Globus pallidus (tissue), 1 donor: ENCODE measurements at regions not wholly inside any gene's neighbourhood (a gene's known extent, or its start where the extent isn't known, plus 50 kb on each side); places are given as distances from the start of the nearest gene placed in this dataset.
"Not testable (repeated sequence)": the region's sequence is repeated elsewhere in the genome, so short reads cannot be mapped to it uniquely, and the experiment has no call there.

ENCODE experiments used
- DNase-seq: peaks from one replicate; pipeline ENCODE4 v3.0.0-alpha.2; 2015; ENCODE audit warnings: low spot score

DNA sequence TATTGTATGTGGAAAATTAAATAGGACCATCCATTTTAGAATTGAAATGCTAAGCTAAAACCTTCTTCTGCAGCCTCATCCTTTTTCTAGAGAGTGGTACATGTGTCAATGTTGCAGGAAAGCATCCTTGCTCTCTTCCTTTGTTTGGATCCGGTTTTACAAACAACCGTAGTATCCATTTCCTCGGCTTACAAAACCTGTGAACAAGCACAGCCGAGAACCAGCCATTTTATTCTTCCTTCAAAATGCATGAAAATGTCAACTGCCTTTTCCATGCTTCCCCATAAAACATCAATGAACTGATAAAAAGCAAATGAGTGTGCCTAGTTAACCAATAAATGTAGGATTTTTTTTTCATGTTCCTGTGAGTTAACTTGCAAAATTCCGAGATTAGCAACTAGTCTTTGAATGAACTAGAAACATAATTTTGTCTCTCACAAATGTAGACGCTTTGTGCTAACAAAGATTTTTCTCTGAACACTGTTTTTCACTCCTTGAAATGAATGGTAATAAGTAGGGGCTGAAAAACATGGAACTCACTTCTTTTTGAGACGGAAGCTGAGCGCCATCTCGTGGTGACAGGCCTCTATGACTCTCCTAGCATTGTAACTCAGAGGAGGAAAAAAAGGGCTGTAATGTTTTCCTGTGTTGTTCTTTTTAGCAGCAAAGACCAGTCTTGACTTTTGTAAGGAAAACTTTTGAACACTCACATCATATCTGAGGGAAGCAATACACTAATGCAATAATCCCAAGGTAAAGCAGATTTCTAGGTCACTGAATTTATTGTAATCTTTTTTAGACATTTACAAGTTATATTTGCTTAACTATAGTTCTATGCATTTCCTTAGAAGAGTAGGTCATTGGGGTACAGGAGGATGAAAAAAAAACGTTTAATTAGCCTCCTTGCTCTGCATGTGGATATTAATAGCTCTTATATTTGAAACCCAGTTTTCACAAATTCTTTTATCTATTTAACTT lies 157.4 kb upstream of the FOXG1 start:
- DNase-seq = peak; percentile 91

GRCh38 chr14:28612414-28612813 lies 154.2 kb upstream of the FOXG1 start:
- no peak for DNase-seq

GRCh38 chr14:28613532-28613931 lies 153.1 kb upstream of the FOXG1 start:
- no peak for DNase-seq

DNA sequence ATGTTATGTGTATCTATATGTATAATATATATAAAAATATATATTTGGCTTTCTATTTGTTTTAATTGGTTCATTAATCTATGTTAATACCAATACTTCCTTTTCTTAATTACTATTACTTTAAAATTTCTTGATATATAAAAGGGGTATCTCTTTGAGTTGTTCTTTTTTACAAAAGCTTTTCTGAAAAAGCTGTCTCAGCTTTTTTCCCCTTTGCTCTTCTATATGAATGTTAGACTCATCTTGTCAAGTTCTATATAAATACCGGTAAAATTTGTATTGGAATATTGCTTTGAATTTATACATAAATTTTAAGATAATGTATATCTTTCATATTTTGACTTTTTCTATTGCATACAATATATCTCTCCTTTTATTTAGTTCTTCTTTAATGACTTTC lies 139.8 kb upstream of the FOXG1 start:
- no peak for DNase-seq

DNA sequence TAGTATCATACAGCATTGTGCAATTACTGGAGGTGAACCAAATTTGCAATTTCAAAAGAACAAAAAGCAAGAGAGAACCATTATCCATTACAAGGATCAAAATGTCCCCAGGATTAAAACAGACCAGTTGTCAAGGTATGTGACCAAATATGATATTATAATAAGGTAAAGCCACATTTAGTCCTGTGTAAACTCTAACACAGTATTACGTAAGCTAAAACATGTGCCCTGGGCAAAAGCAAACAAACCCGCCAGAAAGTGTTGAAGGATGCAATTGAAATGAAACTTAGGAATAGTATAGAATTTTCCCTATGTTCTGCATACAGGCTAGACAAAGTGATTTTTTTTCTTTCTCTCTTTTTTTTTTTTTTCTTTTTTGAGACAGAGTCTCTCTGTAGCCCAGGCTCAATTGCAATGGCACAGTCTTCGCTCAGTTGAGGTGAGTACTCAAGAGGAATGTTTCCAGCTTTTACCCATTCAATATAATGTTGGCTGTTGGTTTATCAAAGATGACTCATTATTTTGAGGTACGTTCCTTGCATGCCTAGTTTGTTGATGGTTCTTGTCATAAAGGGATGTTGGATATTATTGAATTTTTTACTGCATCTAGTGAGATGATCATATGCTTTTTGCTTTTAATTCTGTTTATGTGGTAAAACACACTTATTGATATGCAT lies 137.1 kb upstream of the FOXG1 start:
- no peak for DNase-seq

GRCh38 chr14:28630100-28630499 lies 136.5 kb upstream of the FOXG1 start:
- DNase-seq = peak; percentile 64

- DNase-seq = peak; percentile 41
Observed at GRCh38 chr14:28635387-28635786, 131.2 kb upstream of the FOXG1 start.

DNA sequence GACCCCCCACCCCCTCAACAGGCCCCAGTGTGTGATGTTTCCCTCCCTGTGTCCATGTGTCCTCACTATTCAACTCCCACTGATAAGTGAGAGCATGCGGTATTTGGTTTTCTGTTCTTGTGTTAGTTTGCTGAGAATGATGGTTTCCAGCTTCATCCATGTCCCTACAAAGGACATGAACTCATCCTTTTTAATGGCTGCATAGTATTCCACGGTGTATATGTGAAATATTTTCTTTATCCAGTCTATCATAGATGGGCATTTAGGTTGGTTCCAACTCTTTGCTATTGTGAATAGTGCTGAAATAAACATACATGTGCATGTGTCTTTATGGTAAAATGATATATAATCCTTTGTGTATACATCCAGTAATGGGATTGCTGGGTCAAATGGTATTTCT lies 130.8 kb upstream of the FOXG1 start:
- DNase-seq = not testable (repeated sequence)

DNA sequence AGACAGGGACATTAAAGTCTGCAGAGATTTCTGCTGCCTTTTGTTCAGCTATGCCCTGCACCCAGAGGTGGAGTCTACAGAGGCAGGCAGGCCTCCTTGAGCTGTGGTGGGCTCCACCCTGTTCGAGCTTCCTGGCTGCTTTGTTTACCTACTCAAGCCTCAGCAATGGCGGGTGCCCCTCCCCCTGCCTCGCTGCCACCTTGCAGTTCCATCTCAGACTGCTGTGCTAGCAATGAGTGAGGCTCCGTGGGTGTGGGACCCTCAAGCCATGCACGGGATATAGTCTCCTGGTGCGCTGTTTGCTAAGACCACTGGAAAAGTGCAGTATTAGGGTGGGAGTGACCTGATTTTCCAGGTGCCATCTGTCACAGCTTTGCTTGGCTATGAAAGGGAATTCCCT lies 125.4 kb upstream of the FOXG1 start:
- DNase-seq = not testable (repeated sequence)

- DNase-seq = no peak
Observed at GRCh38 chr14:28651148-28651547, 115.4 kb upstream of the FOXG1 start.

DNA sequence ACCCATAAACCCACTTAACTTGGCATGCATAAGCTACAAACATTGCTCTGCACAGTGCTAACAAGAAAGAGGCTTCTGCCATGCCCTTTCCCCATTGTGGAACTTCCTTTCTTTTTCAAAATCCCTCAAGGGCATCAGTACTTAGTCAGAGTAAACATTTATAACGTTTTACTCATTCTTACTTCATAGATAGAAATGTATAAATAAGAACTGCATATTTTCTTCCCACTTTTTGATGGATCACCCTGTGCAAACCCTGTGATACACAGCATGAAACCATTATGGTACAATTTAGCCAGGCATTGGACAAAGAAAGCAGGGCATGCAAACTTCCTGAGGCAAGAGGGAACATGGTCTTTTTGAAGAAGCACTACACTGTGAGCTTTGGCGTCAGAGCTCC lies 113.8 kb upstream of the FOXG1 start:
- DNase-seq = no peak

GRCh38 chr14:28653521-28653920 lies 113.1 kb upstream of the FOXG1 start:
- DNase-seq = no peak

DNA sequence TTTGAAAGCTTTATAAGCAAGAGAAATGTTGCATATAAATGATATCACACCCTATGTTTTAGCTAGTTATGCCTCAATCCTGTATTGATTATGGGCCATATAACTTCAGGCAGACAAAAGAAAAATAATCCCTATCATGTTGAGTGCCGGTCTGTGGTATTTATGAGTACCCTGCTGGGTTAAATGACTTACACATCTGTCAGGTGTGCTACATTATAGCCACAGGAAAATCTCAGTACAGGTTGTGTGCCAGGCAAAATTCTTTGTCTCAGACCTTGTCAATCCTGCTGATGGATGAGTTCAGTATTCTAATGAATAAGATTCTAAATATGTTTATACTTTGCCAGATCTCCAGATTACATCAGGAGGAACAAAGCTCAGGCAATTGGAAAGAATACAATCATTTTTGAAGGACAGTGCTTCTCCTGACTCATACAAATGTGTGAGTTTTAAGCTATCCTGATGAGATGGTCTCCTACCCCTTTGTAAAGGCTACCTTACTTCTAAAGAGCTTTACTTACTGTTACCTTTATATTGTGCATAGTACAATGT lies 109.8 kb upstream of the FOXG1 start:
- DNase-seq = no peak

- DNase-seq = no peak
Observed at GRCh38 chr14:28661171-28661772, 105.3 kb upstream of the FOXG1 start.

- DNase-seq = no peak
Observed at GRCh38 chr14:28666961-28667360, 99.6 kb upstream of the FOXG1 start.

DNA sequence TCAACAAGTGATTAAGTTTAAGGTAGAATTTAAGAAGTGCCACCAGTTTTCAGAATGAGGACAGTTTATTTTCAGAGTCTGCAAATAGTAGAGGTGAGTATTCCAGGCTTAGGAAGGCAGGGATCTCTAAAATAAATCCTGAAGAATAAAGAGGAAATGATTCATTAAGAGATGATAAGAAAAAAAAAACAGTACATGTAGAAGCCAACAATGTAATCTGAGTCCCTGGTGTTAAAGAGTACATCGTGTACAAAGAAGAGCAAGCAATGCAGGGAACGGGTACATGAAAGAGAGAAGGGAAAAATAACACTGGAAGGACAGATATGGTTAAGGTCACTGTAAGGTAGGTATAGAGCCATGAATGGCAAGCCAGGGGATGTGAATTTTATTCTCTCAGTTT lies 95.2 kb upstream of the FOXG1 start:
- no peak for DNase-seq

GRCh38 chr14:28673056-28673455 lies 93.5 kb upstream of the FOXG1 start:
- no peak for DNase-seq

DNA sequence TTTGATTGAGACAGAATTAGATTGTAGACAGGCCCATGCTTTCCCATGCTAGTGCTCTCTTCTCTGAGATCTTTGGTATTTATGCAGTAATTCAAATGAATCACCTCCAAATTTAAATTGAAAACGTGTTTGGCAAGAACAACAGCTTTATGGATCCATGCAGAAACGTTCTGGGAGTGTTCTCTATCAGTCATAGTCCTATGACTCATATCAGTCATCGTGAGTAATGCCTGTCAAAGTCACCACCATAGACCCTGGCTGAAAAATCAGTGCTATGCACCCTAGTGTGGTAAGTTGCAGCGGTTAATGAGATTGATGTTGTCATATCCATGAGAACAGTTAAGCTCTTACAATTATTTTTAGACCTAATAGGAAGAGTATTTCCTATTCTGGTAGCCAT lies 90.1 kb upstream of the FOXG1 start:
- no peak for DNase-seq

DNA sequence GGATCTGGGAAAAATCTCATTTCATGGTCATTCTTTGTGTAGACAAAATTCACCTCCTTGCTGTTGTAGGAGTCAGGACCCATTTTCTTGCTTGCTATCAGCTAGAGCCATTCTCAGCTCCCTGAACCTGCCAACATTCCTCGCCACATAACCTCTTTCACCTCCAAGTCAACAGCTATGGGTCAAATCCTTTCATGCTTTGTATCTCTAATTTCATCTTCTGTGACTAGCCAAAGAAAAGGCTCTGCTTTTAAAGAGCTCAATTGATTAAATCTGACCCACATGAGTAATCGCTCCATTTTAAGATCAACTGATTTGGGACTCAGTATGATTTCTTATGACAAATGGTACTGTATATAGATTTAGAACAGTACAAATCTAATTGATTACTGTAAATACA lies 89.2 kb upstream of the FOXG1 start:
- no peak for DNase-seq

- no peak for DNase-seq
Observed at GRCh38 chr14:28678887-28679286, 87.7 kb upstream of the FOXG1 start.

GRCh38 chr14:28681681-28682080 lies 84.9 kb upstream of the FOXG1 start:
- no peak for DNase-seq

GRCh38 chr14:28690029-28690692 lies 76.4 kb upstream of the FOXG1 start:
- no peak for DNase-seq
